HG03139 (cell line): ENCODE measurements at regions not wholly inside any gene's neighbourhood (a gene's known extent, or its start where the extent isn't known, plus 50 kb on each side); places are given as distances from the start of the nearest gene placed in this dataset.

Experiments
- ATAC-seq: cut with Tn5 transposase; IDR thresholded peaks from one replicate; pipeline ENCODE4 v1.9.1; 2021; ENCODE audit not compliant: unreplicated experiment

DNA sequence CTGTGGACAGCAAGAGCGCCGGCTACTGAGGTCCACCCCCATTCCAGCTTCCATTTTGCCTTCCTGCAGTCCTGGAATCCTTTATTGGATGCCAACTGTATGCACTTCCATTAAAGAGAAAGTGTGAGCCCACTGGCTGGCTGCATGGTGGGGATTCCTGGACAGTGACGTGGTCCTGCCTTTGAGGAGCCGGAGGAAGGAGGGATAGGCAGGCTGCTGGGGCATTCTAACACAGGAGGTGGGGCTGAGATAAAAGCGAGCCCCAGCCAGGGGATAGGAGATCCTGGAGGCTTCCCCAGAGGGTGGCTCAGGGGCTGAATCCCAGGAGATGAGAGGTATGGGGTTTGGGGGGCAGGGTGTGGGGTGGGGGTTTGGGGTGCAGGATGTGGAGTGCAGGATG is 984.7 kb downstream of the BRD1 start:
- ATAC-seq = no peak

DNA sequence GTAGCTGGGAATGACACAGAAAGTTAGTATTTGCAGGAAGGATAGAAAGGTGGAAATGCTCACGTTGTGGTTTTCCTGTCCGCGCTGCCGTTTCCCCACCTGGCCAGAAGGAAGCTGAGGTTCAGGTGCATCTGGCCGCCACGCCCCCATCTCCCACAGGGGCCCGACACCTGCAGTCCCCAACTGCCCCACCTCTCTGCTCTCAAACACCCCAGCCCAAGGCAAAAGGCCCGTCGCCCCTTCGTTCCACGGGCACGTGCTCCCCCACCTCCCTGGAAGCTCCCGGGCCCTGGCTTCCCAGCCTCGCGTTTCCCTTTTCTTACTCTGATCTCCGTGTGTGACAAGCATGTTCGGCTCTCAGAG is 985.1 kb downstream of the BRD1 start:
- no peak for ATAC-seq

DNA sequence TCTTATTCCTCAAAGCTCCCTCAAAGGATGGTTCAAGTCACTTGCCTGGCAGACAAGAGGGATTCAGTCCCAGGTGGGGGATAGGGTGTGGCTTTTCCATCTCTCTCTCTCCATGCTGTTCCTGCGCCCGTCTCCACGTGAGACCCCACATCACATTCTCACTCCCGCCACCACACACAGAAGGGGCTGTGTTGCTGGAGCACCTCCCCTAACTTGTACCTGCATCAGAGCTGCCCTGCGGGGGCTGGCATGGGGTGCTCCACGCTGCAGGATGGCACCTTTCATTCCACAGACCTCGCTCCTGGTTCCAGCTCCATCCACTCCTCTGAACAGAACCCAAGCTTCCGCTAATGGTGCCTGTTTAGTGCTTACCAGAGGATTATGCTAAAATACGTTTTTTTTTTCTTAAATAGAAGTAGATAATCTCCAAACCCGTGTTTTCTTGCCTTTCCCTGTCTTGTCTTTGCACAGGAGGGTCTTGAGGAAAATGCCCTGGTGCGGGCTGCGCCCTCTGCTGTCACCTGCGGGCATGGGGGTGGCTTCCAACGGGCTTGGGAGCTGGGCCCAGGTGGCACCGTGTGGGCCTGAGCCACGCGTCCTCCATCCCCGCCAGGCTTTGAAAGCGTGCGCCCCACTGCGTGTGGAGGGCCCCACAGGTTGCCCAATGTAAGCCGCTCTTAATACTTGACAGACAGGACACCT is 985.6 kb downstream of the BRD1 start:
- ATAC-seq = no peak

DNA sequence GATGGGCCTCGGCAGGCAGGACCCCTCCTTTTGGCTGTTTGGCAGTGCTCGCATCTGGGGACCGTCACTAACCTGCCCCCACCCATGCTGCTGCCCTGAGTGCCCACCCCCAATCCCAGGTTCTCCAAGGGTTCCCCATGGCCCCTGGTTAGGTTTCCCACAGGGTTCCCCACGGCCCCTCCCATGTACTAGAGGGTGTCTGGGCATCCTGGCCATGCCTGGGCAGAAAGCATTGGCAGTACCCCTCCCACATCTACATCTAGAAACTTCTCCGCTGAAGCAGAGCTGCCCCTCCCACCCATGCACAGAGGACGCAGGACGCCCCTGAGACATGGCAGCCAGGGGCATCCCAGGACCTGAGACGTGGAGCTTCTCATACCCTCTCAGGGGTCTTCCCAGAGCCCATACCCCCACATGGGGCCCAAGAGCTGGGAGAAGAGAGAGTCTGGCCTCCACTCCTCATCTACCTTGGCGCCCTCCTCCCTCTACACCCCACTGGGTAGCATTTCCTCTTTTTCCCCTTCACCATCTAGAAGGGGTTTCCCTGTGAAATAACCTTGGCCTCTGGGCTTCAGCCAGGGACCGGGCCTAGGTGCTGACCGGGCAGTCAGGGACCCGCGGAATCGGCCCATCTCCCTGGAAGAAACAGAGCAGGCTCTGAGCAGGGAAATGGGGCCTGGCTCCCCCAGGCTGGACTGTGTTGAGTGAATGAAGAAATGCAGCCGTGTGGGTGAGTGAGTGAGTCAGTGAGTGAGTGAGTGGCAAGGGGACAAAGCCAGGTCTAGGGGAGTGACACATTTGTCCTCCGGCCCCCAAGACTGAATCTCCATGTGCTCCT is 987.3 kb downstream of the BRD1 start:
- ATAC-seq = no peak

DNA sequence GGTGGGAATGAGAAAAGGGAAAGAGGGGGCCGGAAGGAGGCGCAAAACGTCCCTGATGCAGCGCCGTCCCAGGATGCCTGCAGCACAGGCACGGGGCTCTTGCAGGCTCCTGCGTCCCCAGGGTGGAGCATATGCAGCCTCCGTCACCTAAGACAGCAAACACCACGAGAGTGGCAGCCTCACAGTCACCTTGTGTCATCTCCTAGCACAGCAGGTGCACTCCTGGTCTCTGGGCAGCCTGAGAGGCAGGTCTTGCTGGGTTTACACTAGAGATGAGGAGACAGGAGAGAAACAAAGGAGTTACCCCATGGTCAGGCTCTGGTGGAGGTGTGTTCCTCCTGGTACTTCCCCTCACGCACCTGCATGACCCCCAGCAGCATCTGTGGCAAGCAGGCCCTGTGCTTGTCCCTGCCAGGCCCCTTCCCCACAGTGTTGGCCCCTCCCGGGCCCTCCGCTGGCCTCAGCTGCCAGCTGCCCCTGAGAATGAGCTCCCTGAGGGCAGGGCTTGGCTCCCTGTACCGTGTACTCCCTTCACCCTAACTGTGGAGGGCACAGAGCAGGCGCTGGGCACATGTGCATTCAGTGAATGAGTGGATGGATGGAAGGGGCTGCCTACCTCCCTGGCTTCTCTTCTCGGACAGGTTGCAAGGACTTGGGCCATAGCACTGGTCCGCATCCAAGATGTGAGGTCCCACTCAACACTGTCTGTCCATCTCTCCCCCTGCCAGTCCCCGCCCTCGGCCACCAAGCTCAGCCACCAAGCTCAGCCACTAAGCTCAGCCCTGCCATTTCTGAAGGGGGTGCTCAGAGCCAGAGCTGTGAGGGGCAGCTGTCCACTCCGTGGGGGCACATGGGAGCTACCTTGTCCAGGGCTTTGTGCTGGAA is 988.6 kb downstream of the BRD1 start:
- no peak for ATAC-seq

DNA sequence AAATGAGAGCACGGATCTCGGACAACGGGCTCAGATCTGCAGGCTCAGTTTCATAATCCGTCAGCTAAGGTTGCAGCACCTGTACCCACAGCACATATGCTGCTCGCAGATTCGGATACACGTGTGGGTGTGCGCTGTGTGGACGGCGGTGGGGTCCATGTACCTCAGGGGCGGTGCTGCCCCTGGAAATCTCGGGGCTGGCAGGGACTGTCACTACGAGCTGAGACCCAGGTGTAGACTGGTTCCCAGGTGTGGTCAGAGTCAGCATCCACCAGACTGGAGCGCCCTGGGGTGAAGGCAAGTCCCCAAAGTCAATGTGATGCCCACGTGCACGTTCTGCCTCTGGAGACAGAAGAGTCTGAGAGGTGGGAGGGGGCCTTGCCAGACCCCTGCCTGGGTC is 989.3 kb downstream of the BRD1 start:
- no peak for ATAC-seq

DNA sequence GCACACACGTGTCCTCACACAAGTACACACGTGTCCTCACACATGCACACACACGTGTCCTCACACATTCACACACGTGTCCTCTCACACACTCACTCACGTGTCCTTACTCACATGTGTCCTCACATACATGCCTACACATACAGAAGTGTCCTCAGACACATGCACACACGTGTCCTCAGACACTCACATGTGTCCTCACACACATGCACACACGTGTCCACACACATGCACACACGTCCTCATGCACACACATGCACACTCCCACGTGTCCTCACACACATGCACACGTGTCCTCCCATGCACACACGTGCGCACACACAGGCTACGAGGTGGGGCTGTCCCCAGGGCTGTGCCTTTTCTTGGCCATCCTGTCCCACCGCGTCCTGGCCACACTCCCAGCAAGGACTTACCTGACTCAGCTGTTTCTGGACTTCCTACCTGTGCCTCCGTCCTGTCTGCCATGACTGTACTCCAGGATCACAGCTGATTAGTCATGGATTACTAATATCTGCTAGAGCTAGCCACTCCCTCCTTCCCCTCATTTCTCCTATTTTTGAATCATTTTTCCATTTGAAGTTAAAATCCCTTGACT is 990.2 kb downstream of the BRD1 start:
- no peak for ATAC-seq

DNA sequence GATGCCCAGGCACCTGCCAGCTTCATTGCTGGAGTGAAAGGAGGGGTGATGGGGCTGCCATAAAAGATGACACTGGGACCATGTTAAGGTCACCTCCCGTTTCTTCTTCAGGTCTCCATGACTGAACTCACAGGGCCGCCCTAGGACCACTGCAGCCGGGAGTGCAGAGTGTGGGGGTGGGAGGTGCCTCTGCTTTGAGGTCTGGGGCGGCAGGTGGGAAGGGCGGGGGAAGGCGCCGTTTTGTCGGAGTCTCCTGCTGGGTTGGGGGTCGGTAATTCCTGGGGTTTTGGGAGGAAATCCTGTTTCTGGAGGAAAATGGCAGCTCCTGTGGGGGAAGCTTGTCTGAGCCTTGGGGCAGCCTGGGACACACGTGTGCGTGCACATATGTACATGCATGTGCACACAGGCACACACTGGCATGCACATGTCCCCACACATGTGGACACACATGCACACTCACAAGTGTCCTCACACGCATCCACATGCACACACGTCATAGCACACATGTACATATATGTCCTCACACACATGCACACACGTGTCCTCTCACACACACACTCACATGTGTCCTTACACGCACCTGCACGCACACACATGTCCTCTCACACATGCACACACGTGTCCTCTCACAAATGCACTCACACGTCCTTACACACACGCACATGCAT is 990.9 kb downstream of the BRD1 start:
- ATAC-seq = no peak

DNA sequence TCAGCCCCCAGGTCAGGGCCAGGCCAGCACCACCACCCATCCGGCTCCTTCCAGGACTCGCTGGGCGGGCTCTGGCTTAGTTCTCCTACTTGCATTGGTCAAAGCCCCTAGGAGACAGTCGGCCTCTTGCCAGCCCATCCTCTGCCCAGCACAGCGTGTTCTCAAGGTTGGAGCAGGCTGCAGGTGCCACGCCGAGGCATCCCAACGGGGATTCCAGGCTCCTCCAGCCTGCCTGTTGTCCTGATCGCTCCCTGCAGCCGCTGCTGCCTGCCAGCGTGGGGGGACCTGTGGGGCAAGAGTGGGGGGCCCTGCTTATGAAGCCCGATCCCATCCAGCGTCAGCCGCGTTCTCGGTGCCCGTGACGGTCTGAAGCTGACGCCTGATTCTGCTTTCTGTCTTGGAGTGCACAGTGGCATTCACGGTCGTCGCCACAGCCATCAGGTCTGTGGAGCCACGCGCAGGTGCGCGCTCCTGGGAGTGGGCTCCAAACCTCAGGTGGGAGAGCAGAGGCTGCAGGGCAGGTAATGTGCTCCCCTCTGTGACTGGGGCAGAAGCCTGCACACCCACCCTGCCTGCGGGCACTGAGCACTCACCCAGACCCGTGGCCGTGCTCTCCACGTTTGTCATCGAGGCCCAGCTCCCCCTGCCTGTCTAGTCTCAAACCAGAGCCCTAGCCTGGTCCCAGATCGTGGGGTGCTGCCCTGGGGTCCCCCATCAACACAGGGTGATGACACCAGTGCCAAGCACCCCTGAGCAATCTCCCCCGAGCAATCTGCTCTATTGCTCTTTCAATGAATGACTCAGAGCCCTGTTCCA is 991.6 kb downstream of the BRD1 start:
- no peak for ATAC-seq

DNA sequence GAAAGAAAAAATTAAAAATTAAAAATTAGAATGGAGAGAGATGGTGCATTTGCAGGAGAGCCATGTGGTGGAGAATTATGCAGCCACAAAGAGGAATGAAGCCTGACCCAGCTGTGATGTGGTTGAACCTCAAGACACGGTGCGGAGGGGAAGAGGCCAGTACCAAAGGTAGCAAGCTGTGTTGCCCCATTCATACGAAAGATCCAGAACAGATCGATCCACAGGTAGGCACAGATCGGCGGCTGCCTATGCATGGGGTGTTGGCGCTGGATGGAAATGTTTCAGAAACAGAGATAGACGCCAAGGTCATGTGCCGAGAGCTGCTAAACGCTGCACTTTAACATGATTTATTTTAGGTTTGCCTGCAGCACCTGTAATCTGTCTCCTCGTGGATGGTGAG is 992.3 kb downstream of the BRD1 start:
- ATAC-seq = no peak

DNA sequence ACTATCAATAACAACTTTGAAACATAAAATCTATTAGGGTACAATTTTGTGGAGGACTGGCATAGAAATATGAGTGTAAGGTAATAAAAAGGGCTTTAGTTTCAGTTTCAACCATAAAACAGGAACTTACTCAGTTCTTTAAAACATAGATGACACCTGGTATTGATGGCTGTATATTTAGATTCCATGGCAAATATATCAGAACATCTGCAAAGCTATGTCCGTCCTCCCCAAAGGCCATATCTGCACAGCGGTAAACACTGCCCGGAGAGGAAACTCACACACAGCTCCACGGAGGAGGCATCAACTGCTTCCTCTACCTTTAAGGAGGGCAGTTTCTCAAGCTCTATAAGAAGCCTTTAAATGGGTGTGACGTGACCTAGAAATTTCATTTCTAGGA is 993.3 kb downstream of the BRD1 start:
- ATAC-seq = no peak

DNA sequence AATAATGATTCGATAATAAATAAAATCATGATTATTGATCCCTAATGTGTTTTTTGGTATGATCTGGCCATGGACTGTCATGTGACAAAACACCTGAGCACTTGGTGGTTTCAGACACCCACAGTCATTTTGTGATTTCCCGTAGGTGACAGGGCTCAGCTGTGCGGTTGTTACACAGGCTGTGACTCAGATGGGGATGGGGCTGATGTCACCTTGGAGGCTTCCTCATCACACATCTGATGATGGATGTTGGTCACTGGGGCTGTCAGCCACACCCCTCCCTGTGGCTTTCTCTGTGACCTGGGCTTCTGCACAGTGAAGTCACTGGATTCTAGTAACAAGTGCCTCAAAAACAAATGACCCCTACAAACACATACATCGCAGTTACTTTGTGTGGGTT is 995.1 kb downstream of the BRD1 start:
- ATAC-seq = no peak

DNA sequence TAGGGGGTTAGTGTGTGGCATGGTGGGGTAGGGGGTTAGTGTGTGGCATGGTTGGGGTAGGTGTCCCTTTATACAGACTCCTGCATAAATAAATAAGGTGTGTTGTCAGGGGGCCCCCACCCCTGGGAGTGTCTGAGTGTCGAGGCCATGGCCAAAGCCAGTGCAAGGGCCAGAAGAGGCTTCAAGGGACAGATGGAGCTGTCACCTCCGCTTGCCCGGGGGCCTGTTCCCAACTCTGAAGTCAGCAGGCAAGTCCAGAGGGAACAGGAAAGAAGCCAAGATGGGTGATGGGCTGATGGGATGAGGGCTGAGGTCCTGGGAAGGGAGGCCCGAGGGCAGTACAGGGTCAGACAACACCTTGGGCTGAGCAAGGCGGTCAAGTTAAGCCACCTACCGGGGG is 997.8 kb downstream of the BRD1 start:
- ATAC-seq = no peak

DNA sequence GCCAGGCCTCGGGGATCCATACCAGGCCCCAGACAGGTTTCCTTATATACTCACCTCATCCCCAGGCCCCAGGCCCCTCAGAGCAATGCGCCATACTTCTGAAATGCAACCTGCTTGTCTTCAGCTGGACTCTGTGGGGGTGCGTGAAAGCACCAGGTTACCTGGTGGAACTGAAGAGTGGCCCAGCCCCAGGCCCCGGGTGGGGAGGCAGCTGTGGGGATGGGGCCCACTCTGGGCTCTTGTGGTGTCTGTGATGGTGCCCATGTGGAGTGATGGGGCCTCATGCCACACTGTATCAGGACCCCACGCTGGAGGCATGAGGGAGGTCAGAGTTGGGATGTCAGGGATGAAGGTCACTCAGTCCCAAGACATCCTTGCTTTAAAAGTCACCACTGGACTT is 999.0 kb downstream of the BRD1 start:
- no peak for ATAC-seq

DNA sequence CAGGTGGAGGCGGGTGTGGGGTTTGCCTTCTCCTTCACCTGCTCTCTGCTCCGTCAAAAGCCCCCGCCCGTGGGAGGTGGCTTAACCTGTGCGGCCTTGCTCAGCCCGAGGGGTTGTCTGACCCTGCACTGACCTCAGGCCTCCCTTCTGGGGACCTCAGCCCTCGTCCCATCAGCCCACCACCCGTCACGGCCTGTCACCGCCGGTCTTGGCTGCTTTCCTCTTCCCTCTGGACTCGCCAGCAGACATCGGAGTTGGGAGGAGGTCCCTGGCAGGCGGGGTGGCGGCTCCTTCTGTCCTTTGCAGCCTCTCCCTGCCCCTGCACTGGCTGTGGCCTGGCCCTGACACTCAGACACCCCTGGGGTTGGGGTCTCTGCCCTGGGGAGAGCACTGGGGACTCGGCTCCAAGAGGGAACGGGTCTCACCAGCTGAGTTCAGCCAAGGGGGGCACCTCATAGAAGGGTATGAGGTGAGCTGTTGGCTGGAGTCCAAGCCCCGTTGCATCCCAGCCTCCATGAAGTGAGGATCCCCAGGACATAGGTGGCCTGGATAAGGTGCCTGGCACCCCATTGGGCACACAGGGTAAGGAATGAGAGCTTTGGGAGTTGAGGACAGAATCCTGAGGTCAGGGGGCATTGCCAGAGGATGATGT is 999.6 kb downstream of the BRD1 start:
- no peak for ATAC-seq

DNA sequence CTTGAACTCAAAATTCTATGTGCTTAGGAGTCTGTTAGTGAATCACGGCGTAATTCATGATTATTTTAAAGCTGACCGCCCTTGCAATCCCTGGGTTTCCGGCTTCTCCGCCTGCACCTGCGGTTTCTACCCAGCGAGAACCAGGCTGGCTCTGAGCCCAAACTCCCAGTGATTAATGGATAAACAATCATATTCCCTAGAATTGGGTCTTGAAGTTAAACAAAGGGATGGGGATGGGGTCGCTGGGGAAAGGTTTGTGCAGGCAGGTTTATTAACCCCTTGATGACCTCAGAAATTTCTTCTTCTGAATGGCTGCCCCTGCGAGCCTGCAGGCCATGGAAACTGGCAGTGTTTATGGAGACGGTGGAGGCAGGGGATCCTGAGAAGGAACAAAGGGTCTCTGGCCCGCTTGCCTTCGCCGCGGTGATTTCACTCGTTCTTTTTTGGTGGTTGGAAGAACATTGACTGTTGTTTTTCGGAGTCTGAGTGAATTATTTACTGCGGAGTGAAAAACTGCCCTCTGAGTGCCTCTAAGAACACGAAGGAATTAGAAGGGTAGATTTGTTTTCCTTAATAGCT is 1000.3 kb downstream of the BRD1 start:
- ATAC-seq = no peak

DNA sequence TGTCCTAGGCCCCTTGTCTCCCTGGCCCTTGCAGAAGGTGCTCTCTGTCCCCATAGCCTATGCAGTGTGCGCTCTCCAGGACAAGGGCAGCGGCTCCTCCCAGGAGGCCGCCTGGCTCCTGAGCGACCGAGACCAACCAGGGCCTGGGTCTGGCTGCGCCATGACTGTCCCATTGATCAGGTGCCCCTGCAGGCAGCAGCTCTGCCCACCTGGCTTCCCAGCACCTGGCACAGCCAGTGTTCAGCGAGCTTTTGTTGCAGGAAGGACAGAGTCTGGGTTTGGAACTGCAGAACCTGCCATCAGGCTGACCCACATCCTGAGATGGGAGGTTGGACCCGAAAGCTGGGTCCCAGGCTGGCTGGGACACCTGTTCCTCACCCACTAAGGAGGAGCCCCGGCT is 1001.1 kb downstream of the BRD1 start:
- ATAC-seq = no peak

DNA sequence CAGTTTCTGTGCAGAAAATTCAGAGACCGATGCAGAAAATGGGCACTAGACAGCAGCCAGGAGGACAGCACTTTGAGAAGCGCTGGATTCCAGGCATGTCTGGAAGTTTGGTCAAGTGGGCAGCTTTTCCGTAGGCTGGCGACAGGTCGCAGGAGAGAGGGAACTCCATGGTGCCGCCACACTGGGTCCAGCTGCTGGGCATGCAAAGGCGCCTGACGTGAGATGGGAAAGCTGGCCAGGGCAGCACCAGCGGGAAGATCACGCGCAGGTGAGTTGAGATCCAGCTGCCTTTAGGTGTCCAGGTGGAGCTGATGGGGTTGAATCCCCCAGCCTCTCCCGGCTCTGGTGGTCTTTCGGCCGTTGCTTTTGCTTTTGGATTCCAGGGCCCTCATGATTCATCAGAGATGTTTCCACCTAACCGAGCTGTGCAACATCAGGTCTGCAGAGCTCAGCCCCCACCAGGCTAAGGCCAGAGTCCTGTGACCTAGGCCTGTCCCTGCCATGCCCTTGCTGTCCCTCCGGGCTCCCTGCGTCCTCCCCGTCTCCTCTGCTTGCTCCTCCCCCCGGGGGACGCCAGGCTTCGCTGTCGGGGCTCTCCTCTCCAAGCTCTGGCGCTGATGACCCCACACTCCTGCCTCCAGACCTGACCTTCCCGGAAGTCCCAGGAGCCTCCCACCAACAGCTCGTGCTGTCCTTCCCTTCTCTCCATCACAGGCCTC is 1001.7 kb downstream of the BRD1 start:
- ATAC-seq = no peak
